CD4-positive, alpha-beta memory T cell (primary cell): ENCODE measurements at regions not wholly inside any gene's neighbourhood (a gene's known extent, or its start where the extent isn't known, plus 50 kb on each side); places are given as distances from the start of the nearest gene placed in this dataset.

Source experiments
- CTCF ChIA-PET: fragments of 350-600 bp; sonication (Branson Sonifier 250); formaldehyde crosslinking; loops from one replicate; lab custom pipeline; 2021; ENCODE audit warnings: inconsistent platforms; ENCODE audit not compliant: partially characterized antibody; lab: Charles Lee
- POLR2A ChIA-PET: fragments of 350-600 bp; sonication (Branson Sonifier 250); formaldehyde crosslinking; loops from one replicate; lab custom pipeline; 2021; ENCODE audit not compliant: partially characterized antibody; lab: Charles Lee
- DNase-seq, 5 donors: peaks; one replicate each; pipeline versions ENCODE4 v3.0.0 to v3.0.0-alpha.2; 2020 to 2022; ENCODE audit warnings: mixed read lengths in 1 of 5
- H3K27ac ChIP-seq: one replicate; pipeline ENCODE4 v1.7.0; 2013; ENCODE audit warnings: low read depth, low read length
- H3K27me3 ChIP-seq: 2 replicates; pipeline ENCODE4 v1.7.0; 2013; ENCODE audit warnings: mild to moderate bottlenecking, low read length, moderate library complexity; ENCODE audit not compliant: insufficient read depth
- H3K36me3 ChIP-seq: 2 replicates; pipeline ENCODE4 v1.7.0; 2013; ENCODE audit warnings: mild to moderate bottlenecking, low read length, moderate library complexity; ENCODE audit not compliant: insufficient read depth
- H3K4me1 ChIP-seq: 2 replicates; pipeline ENCODE4 v1.7.0; 2013; ENCODE audit warnings: mild to moderate bottlenecking, low read length, moderate library complexity; ENCODE audit not compliant: insufficient read depth
- H3K4me3 ChIP-seq, 2 donors: one replicate each; pipeline ENCODE4 v1.7.0; 2013; ENCODE audit warnings: low read length in 2 of 2, mild to moderate bottlenecking in 1 of 2
- H3K9me3 ChIP-seq, 2 donors: one replicate each; pipeline ENCODE4 v1.7.0; 2013; ENCODE audit warnings: low read length in 2 of 2, control low read depth in 1 of 2; ENCODE audit not compliant: control insufficient read depth in 1 of 2
- H3K27ac Mint-ChIP-seq, 7 donors: one replicate each; pipeline ENCODE4 v1.8.0; 2020 to 2021; ENCODE audit warnings: mixed read lengths in 7 of 7, mild to moderate bottlenecking in 6 of 7, inconsistent platforms in 3 of 7, moderate library complexity in 3 of 7
- H3K27me3 Mint-ChIP-seq, 2 donors: one replicate each; pipeline ENCODE4 v1.8.0; 2020 to 2021; ENCODE audit warnings: mixed read lengths in 2 of 2
- H3K36me3 Mint-ChIP-seq, 2 donors: one replicate each; pipeline ENCODE4 v1.8.0; 2020 to 2021; ENCODE audit warnings: mixed read lengths in 2 of 2, inconsistent platforms in 1 of 2, mild to moderate bottlenecking in 1 of 2
- H3K4me1 Mint-ChIP-seq, 4 donors: one replicate each; pipeline ENCODE4 v1.8.0; 2020 to 2021; ENCODE audit warnings: mixed read lengths in 4 of 4, mild to moderate bottlenecking in 1 of 4
- H3K4me3 Mint-ChIP-seq, 8 donors: one replicate each; pipeline ENCODE4 v1.8.0; 2020 to 2021; ENCODE audit warnings: mixed read lengths in 8 of 8, mild to moderate bottlenecking in 7 of 8, moderate library complexity in 6 of 8, inconsistent platforms in 3 of 8
- H3K9me3 Mint-ChIP-seq, 8 donors: one replicate each; pipeline ENCODE4 v1.8.0; 2020 to 2021; ENCODE audit warnings: mixed read lengths in 8 of 8, mild to moderate bottlenecking in 5 of 8, inconsistent platforms in 3 of 8, moderate library complexity in 1 of 8
- intact Hi-C: fragments of 100-400 bp; cut with micrococcal nuclease; formaldehyde crosslinking; loops from one replicate; pipeline ENCODE4 v1.15.1; 2023

- no peak overlapping the region for H3K4me3 Mint-ChIP-seq
- H3K9me3 ChIP-seq = no peaks in the 10 kb centered on the region
- no peaks in the 10 kb centered on the region for H3K4me1 Mint-ChIP-seq
- no peaks in the 10 kb centered on the region for H3K36me3 Mint-ChIP-seq
- intact Hi-C loops = no loop called here
- no peak overlapping the region for H3K4me3 ChIP-seq
- no peak for DNase-seq
- H3K36me3 ChIP-seq = no peaks in the 10 kb centered on the region
- no peaks in the 10 kb centered on the region for H3K27me3 ChIP-seq
- H3K27me3 Mint-ChIP-seq = no peaks in the 10 kb centered on the region
- H3K9me3 Mint-ChIP-seq = no peaks in the 10 kb centered on the region
- ChIA-PET CTCF (interaction anchor here (1.4 kb wide), 1 partner anchor 10 kb away, joined by 3 read pairs; no protein-coding TSS in a partner anchor), POLR2A (no interaction called here)
- no peaks in the 10 kb centered on the region for H3K4me1 ChIP-seq
- no peak overlapping the region for H3K27ac Mint-ChIP-seq
- no peak overlapping the region for H3K27ac ChIP-seq
Observed at GRCh38 chr10:61825628-61826027, 75.9 kb upstream of the ARID5B start.

GRCh38 chr10:61828034-61828433 lies 73.5 kb upstream of the ARID5B start:
- no peak overlapping the region for H3K27ac Mint-ChIP-seq
- H3K4me1 ChIP-seq = no peaks in the 10 kb centered on the region
- ChIA-PET CTCF (interaction anchor here (0.7 to 0.9 kb wide), 2 partner anchors 77 to 1348 kb away, joined by 3 to 4 read pairs; no protein-coding TSS in a partner anchor), POLR2A (no interaction called here)
- no peaks in the 10 kb centered on the region for H3K27me3 ChIP-seq
- intact Hi-C loops = no loop called here
- DNase-seq = no peak
- no peaks in the 10 kb centered on the region for H3K9me3 ChIP-seq
- H3K9me3 Mint-ChIP-seq = no peaks in the 10 kb centered on the region
- H3K4me1 Mint-ChIP-seq = no peaks in the 10 kb centered on the region
- H3K27ac ChIP-seq = no peak overlapping the region
- no peak overlapping the region for H3K4me3 ChIP-seq
- no peak overlapping the region for H3K4me3 Mint-ChIP-seq
- no peaks in the 10 kb centered on the region for H3K27me3 Mint-ChIP-seq
- H3K36me3 Mint-ChIP-seq = no peaks in the 10 kb centered on the region
- no peaks in the 10 kb centered on the region for H3K36me3 ChIP-seq

DNA sequence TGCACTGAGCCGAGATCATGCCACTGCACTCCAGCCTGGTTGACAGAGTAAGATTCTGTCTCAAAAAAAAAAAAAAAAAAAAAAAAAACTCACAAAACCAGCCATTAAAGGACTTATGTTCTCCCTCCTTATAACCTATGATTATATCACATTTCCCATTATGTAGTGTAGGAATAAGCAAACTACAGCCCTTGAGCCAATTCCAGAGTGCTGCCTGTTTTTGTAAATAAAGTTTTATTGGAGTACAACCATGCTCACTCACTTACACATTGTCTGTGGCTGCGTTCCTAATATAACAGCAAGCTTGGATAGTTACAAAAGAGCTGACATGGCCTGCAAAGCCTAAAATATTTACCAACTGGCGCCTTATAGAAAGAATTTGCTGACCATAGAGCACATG lies 72.7 kb upstream of the ARID5B start:
- no peaks in the 10 kb centered on the region for H3K27me3 Mint-ChIP-seq
- Histone ChIP-seq H3K4me1 (no peaks in the 10 kb centered on the region), H3K4me3 (no peak overlapping the region), H3K9me3 (no peaks in the 10 kb centered on the region), H3K27me3 (no peaks in the 10 kb centered on the region), H3K36me3 (no peaks in the 10 kb centered on the region), H3K27ac (no peak overlapping the region)
- POLR2A ChIA-PET = no interaction called here
- H3K9me3 Mint-ChIP-seq = no peaks in the 10 kb centered on the region
- H3K4me3 Mint-ChIP-seq = no peak overlapping the region
- no peaks in the 10 kb centered on the region for H3K4me1 Mint-ChIP-seq
- H3K36me3 Mint-ChIP-seq = no peaks in the 10 kb centered on the region
- no peak overlapping the region for H3K27ac Mint-ChIP-seq
- CTCF ChIA-PET = interaction anchor here (0.7 to 1.0 kb wide), 2 partner anchors 78 to 1349 kb away, joined by 3 to 4 read pairs; no protein-coding TSS in a partner anchor
- no peak for DNase-seq
- intact Hi-C loops = no loop called here

GRCh38 chr10:61830072-61830845 lies 71.2 kb upstream of the ARID5B start:
- Mint-ChIP-seq H3K4me3 (no peak overlapping the region), H3K27ac (no peak overlapping the region), H3K4me1 (peaks cover 0 to 4% (median 3%) of the 10 kb centered on the region in 4 donors), H3K36me3 (no peaks in the 10 kb centered on the region), H3K27me3 (no peaks in the 10 kb centered on the region), H3K9me3 (no peaks in the 10 kb centered on the region)
- Histone ChIP-seq H3K27me3 (no peaks in the 10 kb centered on the region), H3K9me3 (no peaks in the 10 kb centered on the region), H3K27ac (no peak overlapping the region), H3K4me1 (peaks cover under 1% of the 10 kb centered on the region), H3K4me3 (no peak overlapping the region), H3K36me3 (no peaks in the 10 kb centered on the region)
- intact Hi-C loops = no loop called here
- CTCF ChIA-PET = interaction anchor here (0.9 to 1.2 kb wide), 3 partner anchors 10 to 80 kb away, joined by 3 to 7 read pairs (median 3); no protein-coding TSS in a partner anchor
- POLR2A ChIA-PET = no interaction called here
- no peak for DNase-seq

DNA sequence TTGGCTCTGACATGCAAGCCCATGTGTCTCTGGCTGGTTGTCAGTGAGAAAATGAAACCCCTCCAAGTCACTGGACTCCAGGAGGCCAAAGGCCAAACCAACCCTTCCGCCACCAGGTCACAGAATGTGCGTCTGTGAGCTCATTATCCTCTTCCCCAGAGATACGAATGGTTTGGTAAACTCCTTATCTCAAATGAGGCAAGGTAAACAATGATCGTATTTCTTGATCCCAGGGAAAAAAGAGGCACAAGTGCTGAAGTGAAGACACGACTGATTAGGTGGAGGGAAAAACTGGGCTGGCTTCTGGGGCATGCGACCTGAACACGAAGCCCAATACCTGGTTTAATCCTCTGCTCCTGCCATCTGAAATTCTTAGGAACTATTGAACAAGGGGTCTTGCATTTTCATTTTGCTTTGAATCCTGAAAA lies 70.6 kb upstream of the ARID5B start:
- Histone ChIP-seq H3K27me3 (no peaks in the 10 kb centered on the region), H3K36me3 (no peaks in the 10 kb centered on the region), H3K9me3 (no peaks in the 10 kb centered on the region), H3K4me3 (no peak overlapping the region), H3K27ac (no peak overlapping the region), H3K4me1 (peaks cover 6% of the 10 kb centered on the region)
- Mint-ChIP-seq H3K27ac (peak overlapping the region in 1 of 7 donors; percentile 10), H3K4me1 (peaks cover 0 to 6% (median 6%) of the 10 kb centered on the region in 4 donors), H3K36me3 (no peaks in the 10 kb centered on the region), H3K4me3 (no peak overlapping the region), H3K9me3 (no peaks in the 10 kb centered on the region), H3K27me3 (no peaks in the 10 kb centered on the region)
- CTCF ChIA-PET = interaction anchor here (0.9 to 1.2 kb wide), 4 partner anchors 9 to 80 kb away, joined by 3 to 7 read pairs (median 3); no protein-coding TSS in a partner anchor
- no peak for DNase-seq
- intact Hi-C loops = no loop called here
- POLR2A ChIA-PET = no interaction called here

GRCh38 chr10:61832866-61833481 lies 68.5 kb upstream of the ARID5B start:
- no peaks in the 10 kb centered on the region for H3K36me3 Mint-ChIP-seq

DNA sequence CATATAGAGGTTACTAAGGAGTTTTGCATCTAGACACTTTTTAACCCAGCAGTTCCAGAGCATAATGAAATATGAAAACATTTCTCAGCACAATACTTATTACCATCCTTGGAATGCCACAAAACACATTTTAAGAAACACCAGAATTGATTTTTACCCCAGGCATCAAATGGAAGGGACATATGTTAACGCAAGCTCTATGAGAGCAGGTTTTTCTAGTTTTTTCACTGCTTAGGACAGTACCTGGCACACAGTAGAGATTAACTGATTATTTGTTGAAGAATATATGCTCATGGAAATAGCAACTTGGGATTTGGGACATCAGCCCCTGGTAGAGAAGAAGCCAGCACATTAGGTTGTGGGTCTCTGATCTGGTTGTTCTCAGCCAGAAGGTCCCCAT lies 67.0 kb upstream of the ARID5B start:
- ChIA-PET POLR2A (interaction anchor here (1.7 kb wide), 1 partner anchor 83 kb away, joined by 7 read pairs; no protein-coding TSS in a partner anchor), CTCF (interaction anchor here (0.8 to 5.7 kb wide), 9 partner anchors 10 to 86 kb away, joined by 3 to 99 read pairs (median 3); no protein-coding TSS in a partner anchor)
- Histone ChIP-seq H3K27ac (no peak overlapping the region), H3K27me3 (no peaks in the 10 kb centered on the region), H3K4me1 (peaks cover 15% of the 10 kb centered on the region), H3K4me3 (no peak overlapping the region), H3K36me3 (no peaks in the 10 kb centered on the region), H3K9me3 (no peaks in the 10 kb centered on the region)
- intact Hi-C loops = no loop called here
- Mint-ChIP-seq H3K36me3 (no peaks in the 10 kb centered on the region), H3K27me3 (peaks cover 0 to 2% of the 10 kb centered on the region in 2 donors), H3K9me3 (no peaks in the 10 kb centered on the region), H3K27ac (no peak overlapping the region), H3K4me1 (peaks cover 4 to 14% (median 12%) of the 10 kb centered on the region in 4 donors), H3K4me3 (no peak overlapping the region)
- DNase-seq = no peak

More at GRCh38 chr10:61832866-61833481, 68.5 kb upstream of the ARID5B start:
- peaks cover 4 to 14% (median 12%) of the 10 kb centered on the region in 4 donors for H3K4me1 Mint-ChIP-seq
- Histone ChIP-seq H3K9me3 (no peaks in the 10 kb centered on the region), H3K4me1 (peaks cover 15% of the 10 kb centered on the region), H3K4me3 (no peak overlapping the region), H3K27me3 (no peaks in the 10 kb centered on the region), H3K27ac (no peak overlapping the region), H3K36me3 (no peaks in the 10 kb centered on the region)
- intact Hi-C loops = no loop called here
- CTCF ChIA-PET = interaction anchor here (1.7 to 5.7 kb wide), 2 partner anchors 14 to 82 kb away, joined by 5 to 99 read pairs; no protein-coding TSS in a partner anchor
- no peaks in the 10 kb centered on the region for H3K9me3 Mint-ChIP-seq
- peaks cover 0 to 2% of the 10 kb centered on the region in 2 donors for H3K27me3 Mint-ChIP-seq
- POLR2A ChIA-PET = no interaction called here
- H3K4me3 Mint-ChIP-seq = no peak overlapping the region
- H3K27ac Mint-ChIP-seq = no peak overlapping the region
- no peak for DNase-seq
